ENCODE measurements at regions not wholly inside any gene's neighbourhood (a gene's known extent, or its start where the extent isn't known, plus 50 kb on each side); places are given as distances from the start of the nearest gene placed in this dataset.
"Not testable (repeated sequence)": the region's sequence is repeated elsewhere in the genome, so short reads cannot be mapped to it uniquely, and the experiment has no call there.

DNA sequence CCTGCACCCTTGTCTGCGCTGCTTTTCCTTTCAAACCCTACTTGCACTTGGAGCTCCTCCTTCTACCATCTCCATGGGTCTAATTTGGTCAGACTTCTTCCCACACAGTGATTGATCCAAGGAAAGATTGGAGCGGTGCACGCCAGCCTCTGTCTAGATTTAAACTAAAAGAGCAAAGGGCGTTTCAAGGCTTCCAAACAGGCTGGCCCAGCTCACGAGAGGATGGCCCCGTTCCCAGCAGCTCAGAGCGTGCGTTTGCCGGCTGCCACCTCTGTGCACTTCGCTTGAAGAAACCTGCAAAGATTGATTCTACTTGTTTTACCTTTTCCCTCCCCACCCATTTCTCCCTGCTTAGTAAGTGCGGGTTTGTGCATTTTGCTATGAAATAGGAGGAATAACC lies 78.8 kb upstream of the ALKAL2 start:
- no peak for DNase-seq

DNA sequence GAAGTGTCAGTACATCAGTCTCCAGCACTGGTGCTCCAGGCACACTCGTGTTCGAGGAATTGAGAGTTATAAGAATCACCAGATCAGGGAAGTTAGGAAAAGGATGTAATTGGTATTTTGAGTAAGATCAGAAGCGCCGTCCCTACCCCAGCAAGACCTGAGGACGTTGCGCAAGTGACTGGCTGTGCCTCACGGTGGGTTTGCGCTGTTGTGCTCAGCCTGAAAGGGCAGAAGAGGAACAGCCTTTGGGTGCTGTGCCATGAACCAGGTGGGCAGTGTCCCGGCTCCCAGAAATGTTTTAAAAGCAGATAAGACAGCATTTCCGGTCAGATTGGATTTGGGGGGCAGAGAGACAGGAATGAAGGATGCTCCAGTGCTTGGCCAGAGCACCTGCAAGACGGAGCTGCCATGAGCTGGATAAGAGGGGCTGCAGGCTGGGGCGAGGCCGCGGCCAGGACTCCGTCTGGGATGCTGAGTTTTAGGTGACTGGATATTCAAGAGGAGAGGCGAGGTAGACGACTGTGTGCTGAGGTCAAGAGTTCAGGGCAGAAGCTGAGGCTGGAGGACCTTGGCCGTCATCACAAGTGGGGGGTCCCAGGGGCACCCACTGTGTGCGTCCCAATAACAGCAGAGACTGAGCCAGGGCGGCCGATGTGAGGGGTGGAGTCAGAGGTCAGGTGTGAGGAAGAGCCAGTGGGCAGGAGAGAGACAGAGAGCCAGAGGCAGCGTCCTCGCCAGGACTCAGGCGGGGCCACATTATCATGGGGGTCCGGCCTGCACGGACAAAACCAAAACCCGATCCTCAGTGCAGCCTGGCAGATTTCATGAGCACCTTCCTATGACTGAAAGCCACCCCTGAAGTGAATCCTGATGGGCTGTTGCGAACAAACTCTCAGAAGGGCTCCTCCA lies 77.7 kb upstream of the ALKAL2 start:
- no peak for DNase-seq

DNA sequence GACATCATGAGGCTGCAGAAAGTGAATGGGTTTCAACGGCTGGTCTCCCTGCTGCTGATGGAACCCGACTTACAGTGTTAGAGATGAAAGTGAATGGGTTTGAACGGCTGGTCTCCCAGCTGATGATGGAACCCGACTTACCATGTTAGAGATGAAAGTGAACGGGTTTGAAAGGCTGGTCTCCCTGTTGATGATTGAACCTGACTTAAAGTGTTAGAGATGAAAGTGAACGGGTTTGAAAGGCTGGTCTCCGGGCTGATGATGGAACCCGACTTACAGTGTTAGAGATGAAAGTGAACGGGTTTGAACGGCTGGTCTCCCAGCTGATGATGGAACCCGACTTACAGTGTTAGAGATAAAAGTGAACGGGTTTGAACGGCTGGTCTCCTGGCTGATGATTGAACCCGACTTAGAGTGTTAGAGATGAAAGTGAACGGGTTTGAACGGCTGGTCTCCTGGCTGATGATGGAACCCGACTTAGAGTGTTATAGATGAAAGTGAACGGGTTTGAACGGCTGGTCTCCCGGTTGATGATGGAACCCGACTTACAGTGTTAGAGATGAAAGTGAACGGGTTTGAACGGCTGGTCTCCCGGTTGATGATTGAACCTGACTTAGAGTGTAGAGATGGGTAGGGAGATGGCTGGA lies 76.1 kb upstream of the ALKAL2 start:
- DNase-seq = no peak

DNA sequence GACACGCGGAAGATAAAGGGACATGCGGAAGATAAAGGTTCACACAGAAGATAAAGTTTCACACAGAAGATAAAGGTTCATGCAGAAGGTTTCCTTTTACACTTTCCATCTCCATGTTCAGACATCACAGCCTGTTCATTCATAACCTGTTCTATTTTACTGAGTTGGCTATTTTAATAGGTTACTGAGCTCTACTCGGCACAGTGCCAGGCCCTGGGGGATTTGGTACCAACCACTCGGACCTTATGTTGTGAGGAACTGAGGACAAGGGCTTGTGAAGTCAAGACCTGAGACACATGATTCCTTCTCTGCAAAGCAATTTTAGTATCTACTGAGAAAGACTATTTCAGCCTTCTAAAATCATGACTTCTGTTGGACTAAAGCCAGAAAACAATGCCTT lies 75.0 kb upstream of the ALKAL2 start:
- DNase-seq = no peak

DNA sequence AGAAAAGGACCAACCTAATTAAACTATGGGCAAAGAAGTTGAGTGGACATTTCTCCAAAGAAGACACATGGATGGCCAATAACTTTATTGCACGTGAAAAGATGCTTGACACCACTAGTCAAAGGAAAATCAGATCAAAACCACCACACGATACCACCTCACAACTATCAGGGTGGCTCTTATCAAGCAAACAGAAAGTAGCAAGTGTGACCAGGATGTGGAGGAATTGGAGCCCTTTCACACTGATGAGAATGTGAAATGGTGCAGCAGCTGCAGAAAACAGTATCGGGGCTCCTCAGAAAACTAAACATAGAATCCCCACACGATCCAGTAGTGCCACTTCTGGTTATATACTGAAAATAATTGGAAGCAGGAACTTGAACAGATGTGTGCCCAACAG lies 72.2 kb upstream of the ALKAL2 start:
- DNase-seq = no peak

DNA sequence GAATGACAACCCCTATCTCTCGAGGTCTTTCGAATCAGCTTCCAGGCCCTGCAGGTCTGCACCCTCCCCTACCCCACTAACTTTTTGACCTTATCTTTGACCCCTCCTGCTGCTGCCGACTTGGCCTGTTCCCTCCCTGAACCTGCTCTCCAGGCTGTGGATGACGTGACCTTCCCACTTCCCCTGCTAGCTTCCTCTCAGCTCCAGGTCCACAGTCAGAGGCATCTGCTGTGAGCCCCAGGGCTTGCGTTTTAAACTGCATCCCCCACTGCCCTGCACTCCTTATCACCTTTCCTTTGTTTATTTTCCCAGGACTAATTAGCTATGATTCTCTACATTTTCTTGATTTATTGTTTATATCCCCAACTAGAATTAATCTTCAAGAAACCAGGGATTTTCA lies 71.2 kb upstream of the ALKAL2 start:
- DNase-seq = no peak

DNA sequence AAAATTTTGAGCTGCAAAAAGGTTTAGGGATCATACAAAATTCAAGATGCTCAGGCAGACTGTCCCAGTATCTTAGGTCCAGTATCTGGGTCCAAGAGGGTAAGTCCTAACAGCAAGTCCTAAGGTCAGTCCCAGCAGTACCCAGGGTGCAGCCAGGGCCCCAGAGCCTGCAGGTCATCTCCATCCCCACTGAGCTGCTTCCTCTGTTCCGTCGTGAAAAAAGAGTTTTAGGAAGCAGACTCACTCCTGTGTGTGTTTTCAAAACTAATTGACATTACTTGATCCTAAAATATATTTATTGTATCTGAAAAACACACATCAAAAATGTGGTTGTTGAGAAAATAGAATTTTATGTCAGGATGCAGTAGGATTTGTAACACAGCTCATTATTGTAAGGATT lies 69.9 kb upstream of the ALKAL2 start:
- DNase-seq = no peak

DNA sequence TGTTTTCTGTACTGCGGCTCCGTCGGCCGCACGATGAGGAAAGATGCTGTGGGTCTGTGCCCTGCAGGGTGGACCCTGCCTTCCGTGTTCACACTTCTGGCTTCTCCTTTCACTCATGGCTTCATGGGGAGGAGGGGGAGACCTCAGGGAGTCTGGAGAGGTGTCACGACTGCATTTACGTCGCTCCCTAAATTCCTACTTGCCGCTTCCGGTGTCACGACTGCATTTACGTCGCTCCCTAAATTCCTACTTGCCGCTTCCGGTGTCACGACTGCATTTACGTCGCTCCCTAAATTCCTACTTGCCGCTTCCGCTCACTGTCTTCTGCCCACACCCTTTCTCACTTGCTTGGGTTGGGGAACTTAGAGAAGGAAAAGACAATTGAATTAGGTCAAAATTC lies 68.4 kb upstream of the ALKAL2 start:
- DNase-seq = not testable (repeated sequence)

DNA sequence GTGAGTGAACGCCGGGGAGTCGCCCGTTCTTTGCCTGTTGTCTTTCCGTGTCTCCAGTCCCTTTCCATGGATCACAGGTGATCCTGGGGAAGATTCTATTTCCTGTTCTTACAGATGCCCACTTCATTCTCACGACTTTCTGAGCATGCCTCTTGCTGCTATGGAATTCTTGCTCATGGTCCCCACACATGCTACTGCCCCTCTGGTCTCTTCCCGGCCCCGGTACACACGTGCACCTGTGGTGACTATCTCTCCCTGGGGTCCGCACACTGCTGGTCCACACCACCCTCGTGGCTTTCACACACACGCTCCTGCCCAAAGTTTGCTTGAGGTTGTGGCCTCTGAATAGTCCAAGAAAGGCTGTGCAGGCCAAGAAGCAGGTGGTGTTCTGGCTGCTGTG lies 67.9 kb upstream of the ALKAL2 start:
- no peak for DNase-seq

DNA sequence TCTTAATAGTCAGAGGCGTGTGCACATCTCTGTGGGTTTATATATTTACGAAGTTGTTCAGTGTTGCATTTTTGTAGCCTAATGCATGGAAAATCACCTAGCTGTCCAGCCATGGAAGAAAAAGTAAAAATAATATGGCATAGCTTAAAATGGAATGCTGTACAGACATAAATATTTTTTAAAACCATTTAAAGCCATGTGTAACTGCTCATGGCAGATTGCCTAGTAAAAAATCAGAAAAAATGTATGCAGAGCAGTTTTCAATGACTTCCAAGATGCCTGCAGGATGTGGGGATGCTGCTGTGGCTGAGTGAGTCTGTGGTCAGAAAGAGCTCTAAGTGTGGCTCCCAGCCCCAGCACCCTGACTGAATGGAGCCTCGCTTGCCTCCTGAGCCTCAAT lies 64.8 kb upstream of the ALKAL2 start:
- no peak for DNase-seq

DNA sequence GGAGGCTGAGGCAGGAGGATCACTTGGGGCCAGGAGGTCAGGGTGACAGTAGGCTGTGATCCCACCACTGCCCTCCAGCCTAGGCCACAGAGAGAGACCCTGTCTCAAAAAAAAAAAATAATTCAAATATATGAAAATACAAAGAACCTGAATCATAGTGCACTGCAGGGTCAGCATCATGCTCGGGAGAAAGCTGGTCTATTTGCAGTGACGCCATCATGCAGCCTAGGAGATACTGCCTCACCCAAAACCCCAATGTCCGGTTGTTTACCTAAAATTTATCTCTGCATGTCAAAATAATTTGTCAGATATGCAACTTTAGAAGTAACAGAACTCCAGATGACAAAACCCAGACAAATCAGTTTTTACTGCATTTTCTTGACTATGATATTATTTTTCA lies 61.5 kb upstream of the ALKAL2 start:
- no peak for DNase-seq

DNA sequence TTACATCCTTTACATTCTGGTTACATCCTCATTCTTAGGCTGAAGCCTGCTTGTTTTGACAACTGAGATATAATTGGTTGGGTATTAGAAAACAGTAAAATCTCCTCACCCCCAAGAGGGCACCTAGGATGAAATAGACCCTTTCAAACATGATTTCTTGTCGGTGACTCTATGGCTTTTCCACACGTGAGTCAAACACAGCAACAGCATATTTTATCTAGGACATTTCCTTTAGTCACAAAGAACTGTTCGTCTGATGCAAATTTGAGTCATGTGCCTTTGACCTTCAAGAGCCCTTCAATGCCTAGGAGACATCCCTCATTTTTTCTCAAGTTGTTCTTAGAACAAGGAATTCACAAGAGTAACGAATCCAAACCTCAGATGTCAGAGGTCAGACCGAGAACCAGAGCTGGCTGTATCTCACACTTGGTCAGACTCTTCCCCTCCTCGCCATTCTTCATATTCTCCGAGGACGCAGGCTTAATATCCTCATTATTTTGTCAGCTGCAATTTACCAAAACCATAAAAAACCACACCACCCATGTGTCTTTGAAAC lies 60.5 kb upstream of the ALKAL2 start:
- DNase-seq = no peak

DNA sequence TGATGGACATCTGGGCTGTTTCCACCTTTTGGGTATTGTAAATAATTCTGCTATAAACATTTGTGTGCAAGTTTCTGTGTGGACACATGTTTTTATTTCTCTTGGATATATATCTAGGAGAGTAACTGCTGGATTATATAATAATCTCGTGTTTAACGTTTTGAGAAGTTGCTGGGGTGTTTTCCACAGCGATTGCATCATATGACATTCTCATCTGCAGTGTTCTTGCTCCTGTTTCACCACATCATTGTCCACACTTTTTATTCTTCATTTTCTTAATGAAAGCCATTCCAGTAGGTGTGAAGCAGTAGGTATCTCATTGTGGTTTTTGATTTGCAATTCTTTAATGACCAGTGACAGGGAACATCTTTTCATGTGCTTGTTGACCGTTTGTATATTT lies 56.9 kb upstream of the ALKAL2 start:
- DNase-seq = no peak

DNA sequence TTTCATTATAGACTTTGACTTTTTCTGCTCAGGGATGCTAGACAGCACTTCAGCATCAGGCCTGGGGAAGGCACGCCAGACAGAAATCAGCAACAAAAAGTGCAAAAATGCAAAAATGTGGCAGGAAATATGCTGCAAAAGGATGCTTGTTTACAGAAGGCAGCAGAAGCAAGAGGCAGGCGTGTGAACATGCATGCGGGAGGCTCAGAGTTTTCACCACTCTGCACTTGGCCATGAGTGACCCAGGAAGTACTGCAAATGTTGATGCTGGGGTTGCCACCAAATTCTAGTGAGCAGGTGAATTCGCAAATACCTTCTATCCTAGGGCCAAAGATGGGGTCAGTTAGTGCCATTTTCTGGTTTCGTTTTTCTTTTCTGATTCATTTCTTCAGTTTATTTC lies 55.5 kb upstream of the ALKAL2 start:
- DNase-seq = no peak

DNA sequence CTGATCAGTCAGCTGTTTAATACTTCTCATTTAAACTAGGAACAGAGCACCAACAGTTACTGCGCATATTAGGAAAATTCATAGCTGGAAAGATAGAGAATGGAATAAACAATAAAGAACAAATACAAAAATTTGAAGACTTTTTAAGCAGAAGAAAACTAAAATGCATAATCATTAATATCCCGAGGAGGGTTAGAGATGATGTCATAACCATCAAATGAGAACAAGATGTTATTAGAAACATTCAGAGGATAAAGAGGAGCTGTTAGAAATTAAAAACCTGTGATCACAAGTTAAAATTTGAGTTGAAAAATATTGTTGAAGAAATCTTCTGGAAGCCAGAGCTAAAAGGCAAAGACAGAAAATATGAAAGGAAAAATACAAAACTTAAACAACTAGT lies 54.0 kb upstream of the ALKAL2 start:
- DNase-seq = no peak

DNA sequence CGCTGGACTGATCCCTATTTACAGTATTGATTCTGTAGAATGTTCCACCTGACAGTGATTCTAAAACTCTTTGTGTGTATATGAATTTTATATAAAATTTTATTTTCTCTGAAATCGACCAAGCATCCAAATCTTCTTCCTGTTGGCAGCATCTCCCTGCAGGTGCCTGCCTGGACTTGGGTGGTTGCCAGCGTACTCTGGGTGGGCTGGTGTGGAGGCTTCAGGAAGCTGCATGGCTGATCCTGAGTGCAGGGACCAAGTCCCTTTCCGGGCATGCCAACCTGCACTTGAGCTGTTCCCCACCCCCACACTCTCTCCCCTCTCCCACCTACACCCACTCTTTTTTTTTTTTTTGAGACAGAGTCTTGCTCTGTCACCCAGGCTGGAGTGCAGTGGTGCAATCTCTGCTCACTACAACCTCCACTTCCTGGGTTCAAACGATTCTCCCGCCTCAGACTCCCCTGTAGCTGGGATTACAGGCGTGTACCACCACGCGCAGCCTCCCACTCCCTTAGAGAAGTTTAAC lies 53.2 kb upstream of the ALKAL2 start:
- DNase-seq = no peak

Measured in CD4-positive, alpha-beta T cell treated with Interleukin-10 for 1 hour (primary cell).